Ishikawa (cell line): ENCODE measurements at regions not wholly inside any gene's neighbourhood (a gene's known extent, or its start where the extent isn't known, plus 50 kb on each side); places are given as distances from the start of the nearest gene placed in this dataset.

Experiments used
- YY1 ChIP-seq: IDR thresholded peaks from 2 replicates; pipeline ENCODE4 v1.6.1; 2012; ENCODE audit warnings: low read depth
- TF ChIP-seq, protein P1 (sequence below): IDR thresholded peaks from 2 replicates; pipeline ENCODE4 v1.6.1; 2012

- TF ChIP-seq YY1: no peak
- TF ChIP-seq, protein P1, sequence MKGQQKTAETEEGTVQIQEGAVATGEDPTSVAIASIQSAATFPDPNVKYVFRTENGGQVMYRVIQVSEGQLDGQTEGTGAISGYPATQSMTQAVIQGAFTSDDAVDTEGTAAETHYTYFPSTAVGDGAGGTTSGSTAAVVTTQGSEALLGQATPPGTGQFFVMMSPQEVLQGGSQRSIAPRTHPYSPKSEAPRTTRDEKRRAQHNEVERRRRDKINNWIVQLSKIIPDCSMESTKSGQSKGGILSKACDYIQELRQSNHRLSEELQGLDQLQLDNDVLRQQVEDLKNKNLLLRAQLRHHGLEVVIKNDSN: no peak
These were observed 179.6 kb upstream of the SGCD start for GRCh38 chr5:156147261-156147943.
